ENCODE measurements at regions not wholly inside any gene's neighbourhood (a gene's known extent, or its start where the extent isn't known, plus 50 kb on each side); places are given as distances from the start of the nearest gene placed in this dataset.

- peak overlapping the region; percentile 62 for H3K27ac ChIP-seq (ENCODE audit: low read length)
- no peaks in the 10 kb centered on the region for H3K9me3 ChIP-seq (ENCODE audit: low read length)
- H3K27me3 ChIP-seq (ENCODE audit: insufficient read depth, low read depth, low read length) = no peaks in the 10 kb centered on the region
- H4K20me1 ChIP-seq (ENCODE audit: insufficient read depth) = no peaks in the 10 kb centered on the region
- no peak overlapping the region for H2AFZ ChIP-seq (ENCODE audit: low read depth, low read length)
- no peaks in the 10 kb centered on the region for H3K9me2 ChIP-seq (ENCODE audit: insufficient read depth, low read length)
- H3K4me2 ChIP-seq (ENCODE audit: low read length) = peak overlapping the region; percentile 0
- TF ChIP-seq REST (IDR thresholded peaks at IDR 0.05; ENCODE audit: borderline replicate concordance) (peak; percentile 44), RAD21 (conservative IDR thresholded peaks at IDR 0.05) (no peak), EP300 (conservative IDR thresholded peaks at IDR 0.05; ENCODE audit: poor library complexity, severe bottlenecking) (peak; percentile 19)
- peak overlapping the region; percentile 8 for H3K9ac ChIP-seq (ENCODE audit: low read length)
- H3F3A ChIP-seq (ENCODE audit: insufficient read depth, low read length, poor library complexity, severe bottlenecking) = peaks cover 9% of the 10 kb centered on the region
- H3K4me3 ChIP-seq (ENCODE audit: low read length) = peak overlapping the region; percentile 36
- no peaks in the 10 kb centered on the region for H3K36me3 ChIP-seq (ENCODE audit: insufficient read depth, low read length)
- no peaks in the 10 kb centered on the region for H3K79me2 ChIP-seq (replicated peaks; ENCODE audit: insufficient read depth, low read length)
Measured at GRCh38 chr2:200158647-200159356, 147.7 kb upstream of the SPATS2L start.

- no peaks in the 10 kb centered on the region for H3K36me3 ChIP-seq (ENCODE audit: insufficient read depth, low read length)
- H3K9ac ChIP-seq (ENCODE audit: low read length) = peak overlapping the region; percentile 8
- no peaks in the 10 kb centered on the region for H3K9me3 ChIP-seq (ENCODE audit: low read length)
- H3K79me2 ChIP-seq (replicated peaks; ENCODE audit: insufficient read depth, low read length) = no peaks in the 10 kb centered on the region
- TF ChIP-seq SMC3 (conservative IDR thresholded peaks at IDR 0.05; ENCODE audit: poor library complexity) = no peak
- TF ChIP-seq POLR2AphosphoS5 (IDR thresholded peaks at IDR 0.05) = no peak
- TF ChIP-seq REST (IDR thresholded peaks at IDR 0.05; ENCODE audit: borderline replicate concordance) = no peak
- no peak for TF ChIP-seq CTCF (IDR thresholded peaks at IDR 0.05; ENCODE audit: poor library complexity, severe bottlenecking)
- no peak for TF ChIP-seq TAF1 (IDR thresholded peaks at IDR 0.05; ENCODE audit: low read depth)
- TF ChIP-seq MXI1 (conservative IDR thresholded peaks at IDR 0.05; ENCODE audit: poor library complexity, severe bottlenecking) = no peak
- no peak for TF ChIP-seq EP300 (conservative IDR thresholded peaks at IDR 0.05; ENCODE audit: poor library complexity, severe bottlenecking)
- TF ChIP-seq EZH2 (IDR thresholded peaks at IDR 0.05; ENCODE audit: borderline replicate concordance, insufficient read depth, low read length, poor library complexity, severe bottlenecking) = no peak
- TF ChIP-seq RAD21 (conservative IDR thresholded peaks at IDR 0.05) = no peak
- H3K27me3 ChIP-seq (ENCODE audit: insufficient read depth, low read depth, low read length) = no peaks in the 10 kb centered on the region
- peak overlapping the region; percentile 36 for H3K4me3 ChIP-seq (ENCODE audit: low read length)
- peak overlapping the region; percentile 0 for H3K4me2 ChIP-seq (ENCODE audit: low read length)
- H4K20me1 ChIP-seq (ENCODE audit: insufficient read depth) = no peaks in the 10 kb centered on the region
- H3K27ac ChIP-seq (ENCODE audit: low read length) = peak overlapping the region; percentile 62
- H3F3A ChIP-seq (ENCODE audit: insufficient read depth, low read length, poor library complexity, severe bottlenecking) = peaks cover 9% of the 10 kb centered on the region
- H2AFZ ChIP-seq (ENCODE audit: low read depth, low read length) = no peak overlapping the region
- no peaks in the 10 kb centered on the region for H3K9me2 ChIP-seq (ENCODE audit: insufficient read depth, low read length)
Measured at GRCh38 chr2:200159357-200159707, 147.2 kb upstream of the SPATS2L start.

All from neural cell (in vitro differentiated cells).